GM21381 (cell line): ENCODE measurements at regions not wholly inside any gene's neighbourhood (a gene's known extent, or its start where the extent isn't known, plus 50 kb on each side); places are given as distances from the start of the nearest gene placed in this dataset.
"Not testable (repeated sequence)": the region's sequence is repeated elsewhere in the genome, so short reads cannot be mapped to it uniquely, and the experiment has no call there.

ENCODE experiments used
- ATAC-seq: cut with Tn5 transposase; IDR thresholded peaks from one replicate; pipeline ENCODE4 v1.9.1; 2021; ENCODE audit warnings: mild to moderate bottlenecking, moderate library complexity; ENCODE audit not compliant: unreplicated experiment

GRCh38 chr1:222416001-222416791 is 131.7 kb downstream of the HHIPL2 start:
- ATAC-seq = no peak

- no peak for ATAC-seq
These were observed 132.5 kb downstream of the HHIPL2 start for GRCh38 chr1:222415441-222415840.

- no peak for ATAC-seq
These were observed 133.8 kb downstream of the HHIPL2 start for GRCh38 chr1:222413991-222414549.

DNA sequence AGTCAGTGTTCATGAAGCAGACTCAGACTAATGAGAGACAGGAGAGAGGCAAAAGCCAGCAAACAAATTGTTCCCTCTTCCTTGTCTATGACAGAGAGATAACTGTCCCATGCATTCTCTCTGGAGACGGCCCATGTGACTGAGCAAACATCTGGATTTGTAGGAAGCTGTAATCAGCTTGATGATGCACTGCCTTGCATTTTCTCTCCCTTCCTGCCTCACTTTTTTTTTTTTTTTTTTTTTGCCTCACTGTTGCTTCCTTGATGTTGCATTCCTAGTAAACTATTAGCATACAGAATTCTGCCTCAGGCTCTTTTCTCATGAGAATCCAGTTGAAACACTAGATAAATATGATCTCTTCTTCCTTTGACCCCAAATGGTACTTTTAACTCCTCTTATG is 134.5 kb downstream of the HHIPL2 start:
- ATAC-seq = no peak

- ATAC-seq = peak; percentile 73
These were observed 143.2 kb downstream of the HHIPL2 start for GRCh38 chr1:222404710-222405109.

DNA sequence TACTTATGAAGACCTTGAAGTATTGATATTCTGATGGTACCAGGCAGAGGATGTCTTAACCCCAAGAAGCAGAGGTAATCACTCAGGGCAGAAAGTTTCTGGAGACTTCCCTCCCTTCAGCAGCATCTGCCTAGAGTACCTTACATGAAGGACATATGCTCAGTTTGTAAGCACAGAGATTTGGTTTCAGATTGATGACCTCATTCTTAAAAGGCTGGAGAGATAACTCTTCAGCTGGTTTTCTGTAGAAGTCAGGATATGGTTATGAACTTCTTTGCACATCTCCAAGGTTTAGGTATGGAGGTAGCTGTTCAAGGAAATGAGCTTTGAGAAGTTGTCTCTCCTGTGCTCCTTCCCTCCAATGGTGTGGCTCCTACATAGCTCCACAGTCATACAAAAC is 148.7 kb downstream of the HHIPL2 start:
- no peak for ATAC-seq

DNA sequence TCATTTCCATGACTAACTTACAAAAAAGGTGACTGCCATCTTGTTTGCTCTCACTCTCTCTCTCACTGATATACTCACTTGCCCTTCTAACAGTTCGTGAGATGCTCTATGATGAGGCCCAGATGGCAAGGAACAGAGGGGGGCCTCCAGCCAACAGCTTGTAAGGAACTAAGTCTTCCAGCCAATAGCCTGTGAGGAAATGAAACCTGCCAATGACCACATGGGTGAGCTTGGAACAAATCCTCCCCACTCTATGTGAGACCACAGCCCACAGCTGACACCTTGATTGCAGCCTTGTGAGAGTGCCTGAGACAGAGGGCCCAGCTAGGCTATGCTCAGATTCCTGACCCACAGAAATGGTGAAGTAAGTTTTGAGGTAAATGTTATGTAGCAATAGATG is 153.7 kb downstream of the HHIPL2 start:
- ATAC-seq = no peak

DNA sequence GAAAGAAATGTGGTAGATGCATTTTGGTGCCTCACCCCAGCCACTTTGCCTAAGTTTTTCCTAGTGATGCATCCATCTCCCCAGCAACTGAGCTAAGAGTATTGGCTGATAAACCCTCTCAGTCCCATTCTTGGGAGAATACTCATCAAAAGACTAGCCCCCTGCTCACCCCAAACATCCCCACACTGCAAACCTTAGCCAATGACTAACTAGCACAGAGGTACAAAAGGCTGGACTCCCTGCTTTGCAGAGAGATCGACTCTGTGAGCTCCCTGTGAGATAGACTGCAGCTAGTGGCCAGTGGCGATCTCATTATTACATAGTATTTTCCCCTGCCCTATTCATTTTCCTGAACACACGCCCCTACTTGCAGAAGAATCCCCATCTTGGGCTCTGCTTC is 155.3 kb downstream of the HHIPL2 start:
- no peak for ATAC-seq

DNA sequence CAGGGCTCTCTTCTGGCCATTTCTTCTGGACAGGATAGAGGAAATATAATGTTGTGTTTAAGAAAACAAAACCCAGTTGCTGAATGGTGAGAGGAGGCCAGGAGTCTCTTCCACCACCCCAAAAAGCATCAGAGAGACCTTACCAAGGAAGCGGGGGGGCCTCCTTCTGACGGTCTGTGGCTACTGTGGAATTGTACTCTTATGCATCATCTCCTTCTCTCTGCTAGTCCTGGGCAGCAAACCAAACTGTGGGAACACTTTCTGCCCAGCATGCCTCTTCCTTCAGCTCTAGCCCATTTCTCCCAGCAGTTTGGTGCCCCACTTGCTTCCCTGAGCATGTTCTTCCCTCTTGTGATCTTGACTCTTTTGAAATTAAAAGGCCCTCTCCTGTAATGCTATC is 157.7 kb downstream of the HHIPL2 start:
- ATAC-seq = no peak

- ATAC-seq = no peak
These were observed 160.7 kb downstream of the HHIPL2 start for GRCh38 chr1:222387007-222387814.

DNA sequence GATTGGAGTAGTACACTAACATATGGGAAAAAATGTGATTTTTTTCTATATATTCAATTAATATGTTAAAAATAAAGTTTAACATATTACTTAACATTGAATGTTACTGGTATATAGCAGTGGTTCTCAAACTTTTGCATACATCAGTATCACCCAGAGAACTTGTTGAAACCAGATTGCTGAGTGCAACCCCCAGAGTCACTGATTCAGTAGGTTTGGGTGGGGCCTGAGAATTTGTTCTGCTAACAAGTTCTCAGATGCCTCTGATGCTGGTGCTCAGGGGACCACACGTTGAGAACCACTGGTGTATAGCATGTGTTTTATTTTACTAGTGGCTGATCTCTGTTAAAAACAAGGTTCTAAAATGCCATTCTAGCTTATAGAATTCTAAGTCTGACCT is 161.9 kb downstream of the HHIPL2 start:
- no peak for ATAC-seq

- ATAC-seq = no peak
These were observed 162.6 kb downstream of the HHIPL2 start for GRCh38 chr1:222385262-222385661.

GRCh38 chr1:222384531-222384930 is 163.4 kb downstream of the HHIPL2 start:
- ATAC-seq = no peak

DNA sequence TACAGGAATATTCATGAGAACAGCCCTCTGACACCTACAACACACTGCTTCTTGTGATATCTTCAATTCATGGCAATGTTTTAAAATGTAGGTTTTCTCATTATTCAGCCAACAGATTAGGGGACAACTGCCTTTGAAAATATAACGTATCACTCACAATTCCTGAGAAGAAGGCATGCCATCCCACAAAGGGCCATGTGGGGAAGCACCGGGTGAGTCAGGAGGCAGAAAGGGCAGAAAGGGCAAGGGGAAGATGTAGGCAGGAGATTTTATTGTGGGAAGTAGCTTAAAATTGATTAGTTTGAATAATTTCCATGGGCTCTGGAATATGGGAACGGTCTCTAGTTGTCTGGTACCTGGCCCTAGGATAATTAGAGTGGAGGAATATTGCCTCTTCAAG is 165.7 kb downstream of the HHIPL2 start:
- ATAC-seq = no peak

- ATAC-seq = no peak
These were observed 170.3 kb downstream of the HHIPL2 start for GRCh38 chr1:222377428-222378088.

- not testable (repeated sequence) for ATAC-seq
These were observed 171.1 kb downstream of the HHIPL2 start for GRCh38 chr1:222376791-222377190.

GRCh38 chr1:222375701-222376100 is 172.2 kb downstream of the HHIPL2 start:
- ATAC-seq = no peak

- ATAC-seq = no peak
These were observed 173.9 kb downstream of the HHIPL2 start for GRCh38 chr1:222373831-222374602.

DNA sequence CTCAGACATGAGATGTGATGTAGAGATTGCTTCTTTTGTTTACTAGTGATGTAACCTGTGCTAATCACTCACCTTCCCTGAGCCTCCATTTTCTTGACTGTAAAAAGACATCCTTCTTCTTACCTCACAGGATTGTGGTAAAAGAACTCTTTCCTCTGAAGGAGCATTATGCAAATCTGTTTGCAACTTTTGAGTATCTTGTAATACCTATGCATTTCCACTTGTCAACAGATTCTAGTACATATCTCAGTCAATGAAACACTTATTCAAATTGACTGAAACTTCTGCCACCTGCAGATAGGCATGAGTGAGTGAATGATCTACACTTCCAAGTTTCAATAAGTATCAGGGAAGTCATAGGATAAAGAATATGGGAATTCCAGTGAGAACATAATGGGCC is 174.7 kb downstream of the HHIPL2 start:
- no peak for ATAC-seq

DNA sequence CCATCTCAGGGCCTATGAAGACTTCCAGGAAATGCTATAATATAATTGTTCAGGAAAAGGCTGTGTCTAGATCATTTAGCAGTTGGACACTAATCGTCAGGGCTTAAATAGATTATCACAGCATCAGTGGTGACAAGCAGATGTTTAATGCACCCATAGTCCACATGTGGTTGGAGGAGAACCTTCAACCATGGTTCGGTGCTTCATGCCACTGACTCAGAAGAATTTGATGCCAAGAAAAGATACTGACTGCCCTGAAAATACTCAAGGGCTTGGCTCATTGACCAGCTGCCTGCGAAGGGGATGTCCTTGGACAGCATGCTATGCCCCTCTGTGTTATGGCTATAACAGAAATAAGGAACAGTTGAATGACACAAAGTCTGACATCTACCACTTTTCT is 175.7 kb downstream of the HHIPL2 start:
- ATAC-seq = no peak
